Uterus (tissue), 2 donors: ENCODE measurements at regions not wholly inside any gene's neighbourhood (a gene's known extent, or its start where the extent isn't known, plus 50 kb on each side); places are given as distances from the start of the nearest gene placed in this dataset.

Experiments used
- CTCF ChIP-seq, 4 experiments: fragments of 200-600 bp in 2 of 4; fragments of 450-650 bp in 2 of 4; sonication (generic) in 2 of 4; IDR thresholded peaks; one replicate each; pipeline ENCODE4 v1.5.1; 2016 to 2019; ENCODE audit warnings: antibody characterized with exemption in 4 of 4, mild to moderate bottlenecking in 2 of 4, moderate library complexity in 1 of 4
- POLR2A ChIP-seq, 2 donors: fragments of 450-650 bp; IDR thresholded peaks; one replicate each; pipeline ENCODE4 v1.6.1; 2016; ENCODE audit warnings: antibody characterized with exemption in 2 of 2, mild to moderate bottlenecking in 1 of 2, moderate library complexity in 1 of 2

GRCh38 chr5:104843822-104844221 lies 1281.2 kb upstream of the NUDT12 start:
- TF ChIP-seq CTCF (IDR thresholded peaks at IDR 0.05) (no peak), POLR2A (IDR thresholded peaks at IDR 0.05) (no peak)
